ENCODE measurements at regions not wholly inside any gene's neighbourhood (a gene's known extent, or its start where the extent isn't known, plus 50 kb on each side); places are given as distances from the start of the nearest gene placed in this dataset.

DNA sequence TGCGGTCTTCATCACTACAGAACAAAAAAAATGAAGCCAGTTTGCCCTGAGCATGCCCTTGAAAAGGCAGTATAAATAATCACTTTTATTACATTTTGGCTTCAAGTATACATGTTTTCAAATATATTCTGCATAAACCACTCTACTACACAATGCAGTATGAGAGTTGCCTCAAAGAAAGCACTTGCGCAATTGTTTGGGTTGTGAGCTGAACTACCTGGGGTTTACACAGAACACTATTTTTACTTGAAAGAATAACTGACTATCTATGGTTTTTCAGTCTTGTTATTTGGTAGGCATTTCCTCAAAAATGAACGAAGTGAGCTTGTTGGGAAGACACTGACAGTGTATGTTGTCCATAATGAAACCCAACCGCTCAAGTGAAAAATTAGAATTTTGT lies 264.4 kb upstream of the KLF12 start:
- no peak for DNase-seq
- Histone ChIP-seq H3K36me3 (ENCODE audit: control insufficient read depth in 4 of 4, insufficient read depth in 4 of 4, low read length in 4 of 4) (no peaks in the 10 kb centered on the region), H3K27ac (ENCODE audit: low read depth in 1 of 2, low read length in 1 of 2) (no peak overlapping the region), H3K27me3 (ENCODE audit: control insufficient read depth in 3 of 3, insufficient read depth in 3 of 3, low read length in 2 of 3) (no peaks in the 10 kb centered on the region), H3K9me3 (ENCODE audit: control insufficient read depth in 4 of 4, insufficient read depth in 3 of 4, low read length in 3 of 4) (peaks cover 0 to 6% (median 1%) of the 10 kb centered on the region in 4 donors), H3K4me3 (no peak overlapping the region), H3K9ac (ENCODE audit: insufficient read depth in 1 of 2, low read length in 2 of 2) (no peak overlapping the region), H3K4me1 (ENCODE audit: control insufficient read depth in 5 of 5, insufficient read depth in 5 of 5, low read length in 5 of 5) (no peaks in the 10 kb centered on the region)
- ATAC-seq (ENCODE audit: insufficient read depth, low FRiP score), result no peak
- TF ChIP-seq, protein P1, sequence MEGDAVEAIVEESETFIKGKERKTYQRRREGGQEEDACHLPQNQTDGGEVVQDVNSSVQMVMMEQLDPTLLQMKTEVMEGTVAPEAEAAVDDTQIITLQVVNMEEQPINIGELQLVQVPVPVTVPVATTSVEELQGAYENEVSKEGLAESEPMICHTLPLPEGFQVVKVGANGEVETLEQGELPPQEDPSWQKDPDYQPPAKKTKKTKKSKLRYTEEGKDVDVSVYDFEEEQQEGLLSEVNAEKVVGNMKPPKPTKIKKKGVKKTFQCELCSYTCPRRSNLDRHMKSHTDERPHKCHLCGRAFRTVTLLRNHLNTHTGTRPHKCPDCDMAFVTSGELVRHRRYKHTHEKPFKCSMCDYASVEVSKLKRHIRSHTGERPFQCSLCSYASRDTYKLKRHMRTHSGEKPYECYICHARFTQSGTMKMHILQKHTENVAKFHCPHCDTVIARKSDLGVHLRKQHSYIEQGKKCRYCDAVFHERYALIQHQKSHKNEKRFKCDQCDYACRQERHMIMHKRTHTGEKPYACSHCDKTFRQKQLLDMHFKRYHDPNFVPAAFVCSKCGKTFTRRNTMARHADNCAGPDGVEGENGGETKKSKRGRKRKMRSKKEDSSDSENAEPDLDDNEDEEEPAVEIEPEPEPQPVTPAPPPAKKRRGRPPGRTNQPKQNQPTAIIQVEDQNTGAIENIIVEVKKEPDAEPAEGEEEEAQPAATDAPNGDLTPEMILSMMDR (IDR thresholded peaks at IDR 0.05; ENCODE audit: control extremely low read depth, extremely low read depth), result no peak
- 91 to 94% methylated on average over 4 of the region's 4 CpGs for WGBS, 2 donors

DNA sequence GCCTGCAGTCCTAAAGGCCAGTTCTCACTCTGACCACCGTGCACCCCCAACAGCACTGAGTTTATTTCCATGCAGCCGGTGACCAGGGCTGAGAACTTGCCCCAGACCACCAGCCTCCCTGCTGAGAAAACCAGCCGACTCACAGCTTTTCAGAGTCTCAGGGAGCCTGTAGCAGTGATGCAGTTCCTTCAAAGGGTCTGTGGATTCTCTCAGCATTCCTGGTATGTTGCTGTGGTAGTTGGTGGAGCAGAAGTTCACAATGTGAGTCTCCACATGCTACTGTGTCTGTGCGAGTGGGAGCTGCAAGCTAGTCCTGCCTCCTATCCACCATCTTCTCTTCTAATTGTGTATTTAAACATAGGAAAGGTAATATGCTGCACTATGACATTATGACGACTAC lies 254.9 kb upstream of the KLF12 start:
- DNase-seq, result no peak
- H3K36me3 ChIP-seq (ENCODE audit: control insufficient read depth in 4 of 4, insufficient read depth in 4 of 4, low read length in 4 of 4), result no peaks in the 10 kb centered on the region
- H3K4me1 ChIP-seq (ENCODE audit: control insufficient read depth in 5 of 5, insufficient read depth in 5 of 5, low read length in 5 of 5), result no peaks in the 10 kb centered on the region
- 72 to 83% methylated on average over 5 of the region's 5 CpGs for WGBS, 2 donors
- H3K4me3 ChIP-seq, result no peak overlapping the region
- H3K27me3 ChIP-seq (ENCODE audit: control insufficient read depth in 3 of 3, insufficient read depth in 3 of 3, low read length in 2 of 3), result no peaks in the 10 kb centered on the region
- TF ChIP-seq, protein P1 (IDR thresholded peaks at IDR 0.05; ENCODE audit: control extremely low read depth, extremely low read depth), result no peak
- H3K27ac ChIP-seq (ENCODE audit: low read depth in 1 of 2, low read length in 1 of 2), result no peak overlapping the region
- H3K9ac ChIP-seq (ENCODE audit: insufficient read depth in 1 of 2, low read length in 2 of 2), result no peak overlapping the region
- ATAC-seq (ENCODE audit: insufficient read depth, low FRiP score), result no peak
- peaks cover 0 to 8% (median 6%) of the 10 kb centered on the region in 4 donors for H3K9me3 ChIP-seq (ENCODE audit: control insufficient read depth in 4 of 4, insufficient read depth in 3 of 4, low read length in 3 of 4)

GRCh38 chr13:74388626-74389025 lies 254.4 kb upstream of the KLF12 start:
- H3K9ac ChIP-seq (ENCODE audit: insufficient read depth in 1 of 2, low read length in 2 of 2), result no peak overlapping the region
- no peak overlapping the region for H3K4me3 ChIP-seq
- H3K36me3 ChIP-seq (ENCODE audit: control insufficient read depth in 4 of 4, insufficient read depth in 4 of 4, low read length in 4 of 4), result no peaks in the 10 kb centered on the region
- no peaks in the 10 kb centered on the region for H3K27me3 ChIP-seq (ENCODE audit: control insufficient read depth in 3 of 3, insufficient read depth in 3 of 3, low read length in 2 of 3)
- H3K9me3 ChIP-seq (ENCODE audit: control insufficient read depth in 4 of 4, insufficient read depth in 3 of 4, low read length in 3 of 4), result peaks cover 0 to 8% (median 6%) of the 10 kb centered on the region in 4 donors
- H3K27ac ChIP-seq (ENCODE audit: low read depth in 1 of 2, low read length in 1 of 2), result no peak overlapping the region
- 94 to 96% methylated on average over 6 of the region's 6 CpGs for WGBS, 2 donors
- H3K4me1 ChIP-seq (ENCODE audit: control insufficient read depth in 5 of 5, insufficient read depth in 5 of 5, low read length in 5 of 5), result no peaks in the 10 kb centered on the region
- ATAC-seq (ENCODE audit: insufficient read depth, low FRiP score) (no peak), DNase-seq (no peak)
- TF ChIP-seq, protein P1 (IDR thresholded peaks at IDR 0.05; ENCODE audit: control extremely low read depth, extremely low read depth), result no peak

DNA sequence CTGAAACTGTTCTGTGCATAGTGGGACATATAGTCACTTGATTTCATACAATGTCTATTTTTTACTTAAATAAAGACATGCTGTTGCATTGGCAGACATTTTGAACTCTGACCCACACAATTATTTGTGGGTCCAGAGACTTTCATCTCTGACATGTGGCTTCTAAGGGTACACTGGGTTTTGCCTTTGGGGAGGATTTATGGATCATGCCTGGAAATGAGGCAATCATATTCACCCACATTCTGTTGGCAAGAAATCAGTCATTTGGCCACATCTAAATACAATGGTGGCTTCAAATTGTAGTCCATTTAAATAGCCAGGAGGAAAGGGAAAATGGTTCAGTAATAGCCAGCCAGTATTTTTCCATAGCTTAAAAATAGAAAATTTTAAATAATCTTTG lies 238.3 kb upstream of the KLF12 start:
- H3K27ac ChIP-seq (ENCODE audit: low read depth in 1 of 2, low read length in 1 of 2), result no peak overlapping the region
- DNase-seq (no peak), ATAC-seq (ENCODE audit: insufficient read depth, low FRiP score) (no peak)
- no peak overlapping the region for H3K4me3 ChIP-seq
- peaks cover 0 to 2% (median 0%) of the 10 kb centered on the region in 4 donors for H3K9me3 ChIP-seq (ENCODE audit: control insufficient read depth in 4 of 4, insufficient read depth in 3 of 4, low read length in 3 of 4)
- no peaks in the 10 kb centered on the region for H3K36me3 ChIP-seq (ENCODE audit: control insufficient read depth in 4 of 4, insufficient read depth in 4 of 4, low read length in 4 of 4)
- no peak overlapping the region for H3K9ac ChIP-seq (ENCODE audit: insufficient read depth in 1 of 2, low read length in 2 of 2)
- no peaks in the 10 kb centered on the region for H3K4me1 ChIP-seq (ENCODE audit: control insufficient read depth in 5 of 5, insufficient read depth in 5 of 5, low read length in 5 of 5)
- TF ChIP-seq, protein P1 (IDR thresholded peaks at IDR 0.05; ENCODE audit: control extremely low read depth, extremely low read depth), result no peak
- H3K27me3 ChIP-seq (ENCODE audit: control insufficient read depth in 3 of 3, insufficient read depth in 3 of 3, low read length in 2 of 3), result no peaks in the 10 kb centered on the region
